Osteoblast (primary cell): ENCODE measurements at regions not wholly inside any gene's neighbourhood (a gene's known extent, or its start where the extent isn't known, plus 50 kb on each side); places are given as distances from the start of the nearest gene placed in this dataset.

ENCODE experiments used
- DNase-seq: peaks from one replicate; pipeline ENCODE4 v3.0.0; 2011; ENCODE audit warnings: low spot score, mixed read lengths; ENCODE audit not compliant: insufficient read length; ENCODE audit errors: missing footprints
- H2AFZ ChIP-seq: 2 replicates; pipeline ENCODE4 v1.6.0; 2011; ENCODE audit warnings: mild to moderate bottlenecking, low read length
- H3K27ac ChIP-seq: 2 replicates; pipeline ENCODE4 v1.5.1; 2011; ENCODE audit warnings: mild to moderate bottlenecking, low read depth, low read length, moderate library complexity
- H3K27me3 ChIP-seq: 2 replicates; pipeline ENCODE4 v1.6.0; 2012; ENCODE audit warnings: mild to moderate bottlenecking, control low read depth, inconsistent platforms, low read length, moderate library complexity; ENCODE audit not compliant: insufficient read depth
- H3K36me3 ChIP-seq: 2 replicates; pipeline ENCODE4 v1.5.1; 2011; ENCODE audit warnings: mild to moderate bottlenecking, low read length, control low read depth, moderate library complexity; ENCODE audit not compliant: insufficient read depth
- H3K4me1 ChIP-seq: 2 replicates; pipeline ENCODE4 v1.5.1; 2011; ENCODE audit warnings: mild to moderate bottlenecking, low read length, control low read depth, moderate library complexity; ENCODE audit not compliant: insufficient read depth
- H3K4me2 ChIP-seq: 2 replicates; pipeline ENCODE4 v1.6.0; 2011; ENCODE audit warnings: mild to moderate bottlenecking, low read length; ENCODE audit not compliant: insufficient read depth
- H3K4me3 ChIP-seq: fragments of 200-600 bp; sonication (generic); 3 replicates; pipeline ENCODE4 v1.5.1; 2012; ENCODE audit warnings: mild to moderate bottlenecking, low read length, inconsistent platforms; ENCODE audit not compliant: insufficient read depth
- H3K79me2 ChIP-seq: 2 replicates; pipeline ENCODE4 v1.6.0; 2012; ENCODE audit warnings: mild to moderate bottlenecking, low read length, control low read depth, inconsistent platforms; ENCODE audit not compliant: insufficient read depth
- H3K9me3 ChIP-seq: 2 replicates; pipeline ENCODE4 v1.5.1; 2011; ENCODE audit warnings: low read depth, low read length, control low read depth
- H4K20me1 ChIP-seq: 2 replicates; pipeline ENCODE4 v1.6.0; 2012; ENCODE audit warnings: mild to moderate bottlenecking, low read length, control low read depth; ENCODE audit not compliant: insufficient read depth
- TF ChIP-seq, protein P1 (sequence below): IDR thresholded peaks from 2 replicates; pipeline ENCODE4 v1.5.1; 2011; ENCODE audit warnings: mild to moderate bottlenecking, low read depth, low read length, moderate library complexity; ENCODE audit errors: extremely low read depth

DNA sequence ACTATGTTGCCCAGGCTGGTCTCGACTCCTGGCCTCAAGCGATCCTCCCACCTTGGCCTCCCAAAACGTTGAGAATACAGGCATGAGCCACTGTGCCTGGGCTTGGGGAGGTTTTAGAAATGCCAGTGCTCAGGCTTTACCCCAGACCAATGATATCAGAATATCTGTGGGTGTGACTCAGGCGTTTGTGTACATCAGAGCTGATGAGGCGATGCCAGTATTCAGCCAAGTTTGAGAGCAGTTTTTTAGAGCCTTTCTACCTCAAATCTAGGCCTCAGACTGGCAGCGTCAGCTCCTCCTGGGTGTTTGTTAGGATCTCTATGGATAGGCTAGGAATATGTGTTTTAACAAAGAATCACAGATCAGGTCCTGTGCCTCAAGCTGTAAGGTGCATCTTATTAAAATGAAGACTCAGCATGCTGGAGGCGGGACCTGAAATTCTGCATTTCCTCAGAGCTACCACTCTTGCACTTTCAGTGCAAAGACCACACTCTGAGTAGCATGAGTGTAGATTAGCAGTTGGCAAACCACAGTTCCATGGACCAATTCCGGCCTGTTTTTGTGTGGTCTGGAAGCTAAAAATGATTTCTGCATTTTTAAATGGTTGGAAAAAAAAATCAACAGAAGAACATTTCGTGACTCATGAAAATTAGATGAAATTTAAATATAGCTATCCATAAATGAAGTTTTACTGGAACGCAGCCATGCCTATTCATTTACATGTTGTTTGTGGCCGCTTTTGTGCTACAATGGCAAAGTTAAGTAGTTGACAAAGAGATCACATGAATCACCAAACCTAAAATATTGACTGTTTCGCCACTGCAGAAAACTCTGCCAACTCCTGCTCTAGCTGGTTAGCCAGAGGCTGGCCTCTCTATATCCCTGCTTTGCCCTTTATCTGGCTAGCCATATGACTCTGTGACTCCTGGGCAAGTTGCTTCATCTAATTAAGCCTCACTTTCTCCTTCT is 92.2 kb downstream of the KLF4 start:
- peaks cover 18% of the 10 kb centered on the region for H3K27me3 ChIP-seq
- no peaks in the 10 kb centered on the region for H3K36me3 ChIP-seq
- H3K4me1 ChIP-seq: peaks cover 16% of the 10 kb centered on the region
- TF ChIP-seq, protein P1, sequence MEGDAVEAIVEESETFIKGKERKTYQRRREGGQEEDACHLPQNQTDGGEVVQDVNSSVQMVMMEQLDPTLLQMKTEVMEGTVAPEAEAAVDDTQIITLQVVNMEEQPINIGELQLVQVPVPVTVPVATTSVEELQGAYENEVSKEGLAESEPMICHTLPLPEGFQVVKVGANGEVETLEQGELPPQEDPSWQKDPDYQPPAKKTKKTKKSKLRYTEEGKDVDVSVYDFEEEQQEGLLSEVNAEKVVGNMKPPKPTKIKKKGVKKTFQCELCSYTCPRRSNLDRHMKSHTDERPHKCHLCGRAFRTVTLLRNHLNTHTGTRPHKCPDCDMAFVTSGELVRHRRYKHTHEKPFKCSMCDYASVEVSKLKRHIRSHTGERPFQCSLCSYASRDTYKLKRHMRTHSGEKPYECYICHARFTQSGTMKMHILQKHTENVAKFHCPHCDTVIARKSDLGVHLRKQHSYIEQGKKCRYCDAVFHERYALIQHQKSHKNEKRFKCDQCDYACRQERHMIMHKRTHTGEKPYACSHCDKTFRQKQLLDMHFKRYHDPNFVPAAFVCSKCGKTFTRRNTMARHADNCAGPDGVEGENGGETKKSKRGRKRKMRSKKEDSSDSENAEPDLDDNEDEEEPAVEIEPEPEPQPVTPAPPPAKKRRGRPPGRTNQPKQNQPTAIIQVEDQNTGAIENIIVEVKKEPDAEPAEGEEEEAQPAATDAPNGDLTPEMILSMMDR: no peak
- no peak overlapping the region for H3K4me3 ChIP-seq
- H3K79me2 ChIP-seq: no peaks in the 10 kb centered on the region
- H3K9me3 ChIP-seq: no peaks in the 10 kb centered on the region
- DNase-seq: peak; percentile 76
- H2AFZ ChIP-seq: no peak overlapping the region
- no peak overlapping the region for H3K27ac ChIP-seq
- H4K20me1 ChIP-seq: peaks cover 8% of the 10 kb centered on the region
- H3K4me2 ChIP-seq: peak overlapping the region; percentile 20

DNA sequence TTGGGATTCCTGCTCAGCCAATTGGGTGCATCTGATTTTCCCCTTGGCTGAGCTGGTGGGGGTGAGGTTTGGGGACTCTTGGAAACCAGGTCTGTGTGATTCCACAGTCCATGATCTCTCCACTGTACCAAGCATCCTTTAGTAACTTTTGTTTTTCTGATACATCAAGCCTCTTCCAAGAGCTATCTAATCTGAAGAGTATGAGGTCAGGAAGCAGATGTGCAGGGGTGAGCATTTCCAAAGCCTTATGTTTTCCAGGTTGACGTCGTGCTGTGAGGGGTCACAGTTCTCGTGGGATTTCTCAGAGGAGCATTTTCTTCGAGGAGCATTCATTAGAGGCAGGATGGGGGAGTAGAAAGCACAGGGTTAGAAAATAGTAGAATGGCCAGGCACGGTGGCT is 95.3 kb downstream of the KLF4 start:
- DNase-seq: no peak
- Histone ChIP-seq H3K27me3 (peaks cover 20% of the 10 kb centered on the region), H3K4me3 (no peak overlapping the region), H3K4me1 (peaks cover 20% of the 10 kb centered on the region), H3K4me2 (no peak overlapping the region), H4K20me1 (peaks cover 8% of the 10 kb centered on the region), H3K79me2 (no peaks in the 10 kb centered on the region), H2AFZ (no peak overlapping the region), H3K36me3 (no peaks in the 10 kb centered on the region), H3K27ac (no peak overlapping the region), H3K9me3 (no peaks in the 10 kb centered on the region)
- TF ChIP-seq, protein P1: no peak

DNA sequence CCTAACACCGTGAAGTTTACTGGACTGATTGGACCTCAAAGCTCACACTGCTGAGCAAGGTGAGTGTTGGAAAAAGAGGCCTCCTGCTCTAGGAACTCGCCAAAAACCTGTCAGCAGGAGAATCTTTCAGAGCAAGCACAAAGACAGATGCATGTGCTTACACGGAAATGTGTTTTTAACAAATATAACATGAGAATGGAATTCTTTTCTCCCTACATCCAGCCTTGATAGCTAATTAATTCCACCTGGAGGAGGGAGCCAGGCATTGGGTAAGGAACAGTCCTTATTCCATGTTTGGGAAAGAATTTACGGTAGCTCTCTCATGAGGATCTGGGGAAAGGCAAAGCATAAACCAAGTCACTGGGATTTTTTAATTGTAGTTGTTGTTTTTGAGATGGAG is 98.8 kb downstream of the KLF4 start:
- Histone ChIP-seq H3K79me2 (no peaks in the 10 kb centered on the region), H3K36me3 (no peaks in the 10 kb centered on the region), H3K4me2 (no peak overlapping the region), H3K27me3 (peaks cover 17% of the 10 kb centered on the region), H3K9me3 (no peaks in the 10 kb centered on the region), H4K20me1 (no peaks in the 10 kb centered on the region), H3K4me3 (no peak overlapping the region), H2AFZ (no peak overlapping the region), H3K27ac (no peak overlapping the region), H3K4me1 (peaks cover 4% of the 10 kb centered on the region)
- DNase-seq: no peak
- TF ChIP-seq, protein P1: no peak

DNA sequence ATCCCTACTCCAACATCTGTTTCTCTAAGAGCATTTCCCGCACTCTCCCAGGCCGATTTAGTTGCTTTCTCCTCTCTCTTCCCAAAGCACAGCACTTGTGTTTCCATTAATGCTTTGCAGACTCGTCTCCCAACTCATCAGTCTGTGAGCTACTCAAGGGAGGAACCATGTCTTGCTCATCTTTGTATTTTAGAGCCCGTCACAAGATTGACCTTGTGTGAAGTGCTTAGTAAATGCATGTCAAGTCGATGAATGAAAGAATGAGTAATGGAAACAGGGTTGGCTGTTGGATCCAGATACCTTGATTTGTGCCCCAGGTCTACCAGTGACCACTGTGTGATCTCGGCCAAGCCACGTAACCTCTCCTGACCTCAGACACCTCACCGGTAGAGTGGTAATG is 99.3 kb downstream of the KLF4 start:
- Histone ChIP-seq H3K4me3 (no peak overlapping the region), H3K4me1 (peaks cover 4% of the 10 kb centered on the region)

More for the DNA sequence above, 99.3 kb downstream of the KLF4 start:
- Histone ChIP-seq H3K27ac (no peak overlapping the region), H3K36me3 (no peaks in the 10 kb centered on the region), H4K20me1 (no peaks in the 10 kb centered on the region), H3K79me2 (no peaks in the 10 kb centered on the region), H3K9me3 (no peaks in the 10 kb centered on the region), H3K27me3 (peaks cover 17% of the 10 kb centered on the region), H3K4me2 (no peak overlapping the region), H2AFZ (no peak overlapping the region)
- TF ChIP-seq, protein P1: no peak
- DNase-seq: no peak
